NB4 (cell line): ENCODE measurements at regions not wholly inside any gene's neighbourhood (a gene's known extent, or its start where the extent isn't known, plus 50 kb on each side); places are given as distances from the start of the nearest gene placed in this dataset.

Experiments
- MYC ChIP-seq: IDR thresholded peaks from 2 replicates; pipeline ENCODE4 v1.6.1; 2011; ENCODE audit warnings: low read depth, low read length
- POLR2A ChIP-seq: IDR thresholded peaks from 2 replicates; pipeline ENCODE4 v1.6.1; 2011; ENCODE audit warnings: mild to moderate bottlenecking; ENCODE audit not compliant: insufficient read length; ENCODE audit errors: extremely low read depth
- TF ChIP-seq, protein P1 (sequence below): IDR thresholded peaks from one replicate; pipeline ENCODE4 v1.5.1; 2012; ENCODE audit warnings: low read depth, low read length
- TF ChIP-seq, protein P2 (sequence below): IDR thresholded peaks from 2 replicates; pipeline ENCODE4 v1.6.1; 2011; ENCODE audit warnings: low read depth, low read length

- TF ChIP-seq, protein P1, sequence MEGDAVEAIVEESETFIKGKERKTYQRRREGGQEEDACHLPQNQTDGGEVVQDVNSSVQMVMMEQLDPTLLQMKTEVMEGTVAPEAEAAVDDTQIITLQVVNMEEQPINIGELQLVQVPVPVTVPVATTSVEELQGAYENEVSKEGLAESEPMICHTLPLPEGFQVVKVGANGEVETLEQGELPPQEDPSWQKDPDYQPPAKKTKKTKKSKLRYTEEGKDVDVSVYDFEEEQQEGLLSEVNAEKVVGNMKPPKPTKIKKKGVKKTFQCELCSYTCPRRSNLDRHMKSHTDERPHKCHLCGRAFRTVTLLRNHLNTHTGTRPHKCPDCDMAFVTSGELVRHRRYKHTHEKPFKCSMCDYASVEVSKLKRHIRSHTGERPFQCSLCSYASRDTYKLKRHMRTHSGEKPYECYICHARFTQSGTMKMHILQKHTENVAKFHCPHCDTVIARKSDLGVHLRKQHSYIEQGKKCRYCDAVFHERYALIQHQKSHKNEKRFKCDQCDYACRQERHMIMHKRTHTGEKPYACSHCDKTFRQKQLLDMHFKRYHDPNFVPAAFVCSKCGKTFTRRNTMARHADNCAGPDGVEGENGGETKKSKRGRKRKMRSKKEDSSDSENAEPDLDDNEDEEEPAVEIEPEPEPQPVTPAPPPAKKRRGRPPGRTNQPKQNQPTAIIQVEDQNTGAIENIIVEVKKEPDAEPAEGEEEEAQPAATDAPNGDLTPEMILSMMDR = no peak
- no peak for TF ChIP-seq POLR2A
- TF ChIP-seq MYC = no peak
- TF ChIP-seq, protein P2, sequence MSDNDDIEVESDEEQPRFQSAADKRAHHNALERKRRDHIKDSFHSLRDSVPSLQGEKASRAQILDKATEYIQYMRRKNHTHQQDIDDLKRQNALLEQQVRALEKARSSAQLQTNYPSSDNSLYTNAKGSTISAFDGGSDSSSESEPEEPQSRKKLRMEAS = no peak
Measured at GRCh38 chr4:133720001-133720400, 481.6 kb downstream of the PABPC4L start.
